NCI-H2081 (cell line): ENCODE measurements at regions not wholly inside any gene's neighbourhood (a gene's known extent, or its start where the extent isn't known, plus 50 kb on each side); places are given as distances from the start of the nearest gene placed in this dataset.
"Not testable (repeated sequence)": the region's sequence is repeated elsewhere in the genome, so short reads cannot be mapped to it uniquely, and the experiment has no call there.

Source experiments
- DNase-seq, 2 experiments: peaks; one replicate each; lab custom pipeline; 2025; lab: John Stamatoyannopoulos, UW

GRCh38 chr5:27978322-27978721 lies 939.9 kb upstream of the CDH9 start:
- DNase-seq, result no peak

DNA sequence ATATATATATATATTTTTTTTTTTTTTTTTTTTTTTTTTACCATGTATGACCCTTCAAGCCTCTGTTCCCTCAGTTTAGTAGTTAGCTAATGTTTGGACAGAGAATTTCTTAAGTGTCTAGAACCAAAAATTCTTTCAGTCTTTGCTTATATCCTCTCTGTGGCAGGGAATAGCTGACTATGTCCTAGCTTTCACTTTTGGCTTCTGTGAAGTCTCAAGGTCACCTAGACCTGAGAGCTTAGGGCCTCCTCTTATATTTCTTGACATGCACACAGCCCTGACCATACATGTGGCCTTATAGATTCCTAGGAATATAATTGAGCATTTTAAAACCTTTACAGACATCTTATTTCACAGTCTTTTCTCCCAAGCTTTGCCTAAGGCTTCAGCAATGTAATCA lies 930.8 kb upstream of the CDH9 start:
- DNase-seq, result no peak

GRCh38 chr5:27963050-27963783 lies 924.8 kb upstream of the CDH9 start:
- no peak for DNase-seq

GRCh38 chr5:27962198-27962597 lies 923.8 kb upstream of the CDH9 start:
- no peak for DNase-seq

DNA sequence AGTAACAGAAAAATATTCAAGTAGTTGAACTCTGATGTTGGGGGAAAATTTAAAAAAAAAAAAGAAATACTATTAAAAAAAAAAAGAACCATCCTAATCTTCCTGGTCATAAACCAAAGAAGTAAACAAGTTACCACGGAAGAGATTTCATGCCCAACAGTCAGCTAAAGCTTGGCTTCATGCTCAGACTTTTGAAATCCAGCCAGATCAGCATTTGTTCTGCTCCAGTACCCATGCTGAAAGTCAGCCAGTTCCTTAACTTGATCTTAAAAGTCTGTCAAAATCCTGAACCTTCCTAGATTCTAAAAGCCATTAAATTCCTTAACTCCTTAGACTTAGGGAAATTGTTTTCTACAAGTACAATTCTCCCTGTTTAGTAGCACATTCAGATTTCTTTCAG lies 908.7 kb upstream of the CDH9 start:
- DNase-seq, result no peak

GRCh38 chr5:27944471-27944870 lies 906.1 kb upstream of the CDH9 start:
- DNase-seq, result no peak

GRCh38 chr5:27938989-27939388 lies 900.6 kb upstream of the CDH9 start:
- DNase-seq, result no peak

GRCh38 chr5:27928060-27928459 lies 889.7 kb upstream of the CDH9 start:
- DNase-seq, result no peak

DNA sequence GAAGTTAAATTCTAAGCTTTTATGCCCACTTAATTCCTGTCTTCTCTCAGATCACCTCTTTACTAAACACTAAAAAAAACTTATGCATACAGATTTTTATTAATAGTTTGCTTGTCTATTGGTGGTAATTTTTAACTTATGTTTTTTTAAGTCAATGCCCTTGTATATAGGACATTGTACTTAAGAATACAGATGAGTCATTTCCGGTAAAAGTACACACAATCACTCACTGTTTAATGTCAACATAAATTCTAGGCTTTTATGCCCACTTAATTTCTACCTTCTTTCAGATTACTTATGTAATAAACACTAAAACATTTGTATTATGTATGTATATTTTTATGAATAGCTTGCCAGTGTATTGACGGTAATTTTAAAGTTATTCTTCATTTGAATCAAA lies 872.8 kb upstream of the CDH9 start:
- DNase-seq, result peak in 1 of 2 experiments; percentile 47

DNA sequence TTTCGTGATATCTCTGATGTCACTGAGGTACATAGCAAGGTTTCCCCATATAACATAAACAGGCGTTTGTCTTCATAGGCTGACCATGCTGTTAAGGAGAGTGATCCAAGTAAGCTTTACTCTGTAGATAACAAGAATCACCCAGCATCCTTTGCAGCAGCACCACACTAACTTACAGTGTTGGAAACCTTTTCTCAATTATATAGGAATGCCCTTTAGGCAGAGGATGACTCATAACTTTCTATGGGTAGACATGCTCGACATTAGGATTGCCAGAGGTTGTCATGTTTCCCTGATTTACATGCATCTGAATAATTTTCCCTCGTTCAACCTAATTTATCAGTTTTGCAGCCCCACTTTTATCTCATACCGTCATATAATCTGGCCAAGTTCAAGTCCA lies 870.0 kb upstream of the CDH9 start:
- no peak for DNase-seq

DNA sequence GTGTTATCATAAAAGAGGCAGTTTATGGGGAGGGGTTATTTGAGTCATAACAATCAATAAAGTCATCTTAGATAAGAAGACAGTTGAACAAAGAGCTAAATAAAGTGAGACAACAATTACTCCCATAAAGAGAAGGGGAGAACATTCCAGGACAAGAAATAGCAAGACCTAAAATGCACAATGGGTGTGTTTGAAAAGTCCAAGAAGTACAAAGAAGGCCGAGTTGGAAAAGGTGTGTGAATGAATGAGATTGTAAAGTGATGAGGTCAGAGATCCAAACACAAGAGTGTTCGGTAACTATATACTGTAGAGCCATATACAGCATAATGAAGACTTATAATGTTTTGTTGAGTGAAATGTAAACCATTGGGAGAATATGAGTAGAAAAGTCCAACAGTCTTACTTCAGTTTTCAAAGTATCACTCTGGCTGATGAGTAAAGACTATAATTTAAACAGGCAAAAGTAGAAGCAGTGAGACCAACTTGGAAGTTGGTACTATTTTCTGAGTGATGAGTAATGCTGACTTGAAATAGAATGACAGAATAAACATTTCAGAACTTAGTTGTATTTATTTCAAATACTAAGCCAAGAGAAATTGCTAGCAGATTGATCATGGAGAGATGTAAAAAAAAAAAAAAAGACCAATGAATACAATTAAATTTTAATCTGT lies 868.7 kb upstream of the CDH9 start:
- no peak for DNase-seq

- peak in 1 of 2 experiments; percentile 13 for DNase-seq
These were observed 868.1 kb upstream of the CDH9 start for GRCh38 chr5:27906481-27906880.

GRCh38 chr5:27900761-27901160 lies 862.4 kb upstream of the CDH9 start:
- no peak for DNase-seq

DNA sequence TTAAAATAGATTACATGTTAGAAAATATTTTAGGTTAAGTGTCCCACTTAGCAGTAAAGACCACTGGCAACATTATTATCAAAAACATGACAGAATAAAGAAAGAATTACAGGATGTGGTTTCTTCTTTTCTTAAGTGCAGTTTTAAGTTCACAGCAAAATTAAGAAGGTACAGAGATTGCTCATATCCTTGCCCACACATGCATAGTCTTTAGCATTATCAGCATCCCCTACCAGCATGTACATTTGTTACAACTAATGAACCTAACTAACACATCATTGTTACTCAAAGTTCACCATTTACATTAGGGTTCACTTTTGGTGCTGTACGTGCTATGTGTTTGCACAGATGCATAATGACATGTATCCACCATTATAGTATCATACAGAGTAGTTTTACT lies 837.7 kb upstream of the CDH9 start:
- no peak for DNase-seq

DNA sequence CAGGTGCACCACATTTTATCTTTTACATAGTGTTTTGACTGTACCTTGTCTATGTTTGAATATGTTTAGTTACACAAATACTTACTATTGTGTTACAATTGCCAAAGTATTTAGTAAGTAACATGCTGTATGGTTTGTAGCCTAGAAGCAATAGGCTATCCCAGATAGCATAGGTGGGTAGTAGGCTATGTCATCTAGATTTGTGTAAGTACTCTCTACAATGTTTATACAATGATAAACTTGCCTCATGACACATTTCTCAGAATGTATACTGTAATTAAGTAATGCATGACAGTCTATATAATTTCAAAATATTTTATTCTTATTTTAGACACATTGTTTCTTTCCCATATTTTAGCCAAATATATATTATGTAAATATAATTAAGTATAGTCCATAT lies 836.8 kb upstream of the CDH9 start:
- DNase-seq, result no peak

- no peak for DNase-seq
These were observed 829.9 kb upstream of the CDH9 start for GRCh38 chr5:27868292-27868691.

- DNase-seq, result no peak
These were observed 817.1 kb upstream of the CDH9 start for GRCh38 chr5:27855491-27855890.

DNA sequence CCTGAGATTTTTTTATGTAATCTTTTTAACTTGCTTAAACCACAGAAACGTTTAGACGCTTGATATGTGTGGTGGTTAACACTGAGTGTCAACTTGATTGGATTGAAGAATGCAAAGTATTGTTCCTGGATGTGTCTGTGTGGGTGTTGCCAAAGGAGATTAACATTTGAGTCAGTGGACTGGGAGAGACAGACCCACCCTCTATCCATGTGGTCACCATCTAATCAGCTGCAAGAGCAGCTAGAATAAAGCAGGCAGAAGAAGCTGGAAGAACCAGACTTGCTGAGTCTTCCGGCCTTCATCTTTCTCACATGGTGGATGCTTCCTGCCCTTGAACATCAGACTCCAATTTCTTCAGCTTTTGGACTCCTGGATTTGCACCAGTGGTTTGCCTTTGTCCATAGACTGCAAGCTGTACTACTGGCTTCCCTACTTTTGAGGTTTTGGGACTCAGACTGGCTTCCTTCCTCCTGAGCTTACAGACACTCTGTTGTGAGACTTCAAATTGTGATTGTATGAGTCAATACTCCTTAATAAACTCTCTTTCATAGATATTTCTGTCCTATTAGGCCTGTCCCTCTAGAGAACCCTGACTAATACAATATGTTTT lies 816.0 kb upstream of the CDH9 start:
- no peak for DNase-seq

GRCh38 chr5:27845248-27845647 lies 806.9 kb upstream of the CDH9 start:
- no peak for DNase-seq

DNA sequence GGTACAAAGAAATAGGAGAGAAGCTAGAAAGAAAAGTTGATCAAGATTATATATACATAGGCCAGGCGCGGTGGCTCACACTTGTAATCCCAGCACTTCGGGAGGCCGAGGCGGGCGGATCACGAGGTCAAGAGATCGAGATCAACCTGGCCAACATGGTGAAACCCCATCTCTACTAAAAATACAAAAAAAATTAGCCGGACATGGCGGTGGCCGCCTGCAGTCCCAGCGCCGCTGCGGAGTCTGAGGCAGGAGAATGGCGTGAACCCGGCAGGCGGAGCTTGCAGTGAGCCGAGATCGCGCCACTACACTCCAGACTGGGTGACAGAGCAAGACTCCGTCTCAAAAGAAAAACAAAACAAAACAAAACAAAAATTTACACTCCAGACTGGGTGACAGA lies 798.3 kb upstream of the CDH9 start:
- DNase-seq, result not testable (repeated sequence)

- DNase-seq, result no peak
These were observed 794.5 kb upstream of the CDH9 start for GRCh38 chr5:27832886-27833285.

DNA sequence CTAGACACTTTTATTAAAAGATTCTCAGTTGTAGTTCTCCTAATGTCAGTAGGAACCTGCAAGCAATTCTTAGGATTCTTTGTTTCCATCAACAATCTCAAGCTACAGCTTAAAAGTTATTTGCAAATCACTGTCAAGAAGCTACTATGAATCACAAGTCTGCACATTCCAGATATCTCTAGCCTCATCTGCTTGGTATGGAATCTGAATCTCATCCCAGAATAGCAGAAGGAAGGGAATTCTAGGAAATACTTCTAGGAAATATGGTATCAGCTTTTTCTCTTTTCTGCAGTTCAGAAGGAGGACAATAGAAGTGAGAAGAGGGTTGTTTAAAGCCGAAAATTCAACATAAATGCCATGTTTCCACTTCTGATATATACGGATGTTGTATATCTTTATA lies 792.2 kb upstream of the CDH9 start:
- DNase-seq, result no peak

DNA sequence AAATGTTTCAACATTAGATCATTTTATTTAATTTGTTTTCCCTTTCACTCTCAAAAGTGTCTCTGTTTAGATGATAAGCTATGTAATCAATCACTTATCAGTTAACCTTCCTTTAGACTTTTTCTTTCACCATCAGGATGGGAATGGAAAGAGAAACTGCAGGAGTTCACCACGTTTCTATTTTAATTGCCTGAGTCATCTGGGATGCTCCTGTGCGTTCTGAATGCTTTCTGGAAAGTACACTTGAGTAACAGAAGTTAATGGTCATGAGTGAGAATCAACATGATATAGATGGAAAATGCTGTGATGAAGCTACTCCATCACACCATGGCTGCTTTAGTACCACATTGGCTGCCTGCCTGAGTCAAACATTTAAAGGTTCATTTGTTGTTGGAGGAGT lies 783.3 kb upstream of the CDH9 start:
- DNase-seq, result no peak
